ENCODE measurements at regions not wholly inside any gene's neighbourhood (a gene's known extent, or its start where the extent isn't known, plus 50 kb on each side); places are given as distances from the start of the nearest gene placed in this dataset.
"Not testable (repeated sequence)": the region's sequence is repeated elsewhere in the genome, so short reads cannot be mapped to it uniquely, and the experiment has no call there.

- ATAC-seq, result no peak
Measured at GRCh38 chr5:57394421-57395210, 88.0 kb downstream of the ACTBL2 start.

GRCh38 chr5:57386958-57387357 lies 95.7 kb downstream of the ACTBL2 start:
- no peak for ATAC-seq

GRCh38 chr5:57383093-57383861 lies 99.3 kb downstream of the ACTBL2 start:
- ATAC-seq, result no peak

- no peak for ATAC-seq
Measured at GRCh38 chr5:57382655-57383054, 100.0 kb downstream of the ACTBL2 start.

- no peak for ATAC-seq
Measured at GRCh38 chr5:57370376-57370775, 112.2 kb downstream of the ACTBL2 start.

- ATAC-seq, result no peak
Measured at GRCh38 chr5:57368010-57368409, 114.6 kb downstream of the ACTBL2 start.

- ATAC-seq, result peak; percentile 33
Measured at GRCh38 chr5:57366744-57367143, 115.9 kb downstream of the ACTBL2 start.

GRCh38 chr5:57362951-57363350 lies 119.7 kb downstream of the ACTBL2 start:
- no peak for ATAC-seq

GRCh38 chr5:57360871-57361270 lies 121.7 kb downstream of the ACTBL2 start:
- no peak for ATAC-seq

GRCh38 chr5:57358796-57359592 lies 123.6 kb downstream of the ACTBL2 start:
- ATAC-seq, result no peak

GRCh38 chr5:57356850-57357249 lies 125.8 kb downstream of the ACTBL2 start:
- ATAC-seq, result not testable (repeated sequence)

GRCh38 chr5:57349214-57349613 lies 133.4 kb downstream of the ACTBL2 start:
- ATAC-seq, result no peak

GRCh38 chr5:57348376-57349140 lies 134.1 kb downstream of the ACTBL2 start:
- no peak for ATAC-seq

GRCh38 chr5:57346328-57346727 lies 136.3 kb downstream of the ACTBL2 start:
- no peak for ATAC-seq

- ATAC-seq, result peak; percentile 72
Measured at GRCh38 chr5:57341380-57341979, 141.1 kb downstream of the ACTBL2 start.

- ATAC-seq, result no peak
Measured at GRCh38 chr5:57340681-57341080, 141.9 kb downstream of the ACTBL2 start.

GRCh38 chr5:57339521-57339920 lies 143.1 kb downstream of the ACTBL2 start:
- ATAC-seq, result no peak

- no peak for ATAC-seq
Measured at GRCh38 chr5:57338868-57339340, 143.7 kb downstream of the ACTBL2 start.

- no peak for ATAC-seq
Measured at GRCh38 chr5:57338068-57338867, 144.3 kb downstream of the ACTBL2 start.

- ATAC-seq, result peak; percentile 25
Measured at GRCh38 chr5:57335092-57335660, 147.4 kb downstream of the ACTBL2 start.

- ATAC-seq, result no peak
Measured at GRCh38 chr5:57334475-57334874, 148.1 kb downstream of the ACTBL2 start.
